Upper lobe of left lung (tissue), 4 donors: ENCODE measurements at regions not wholly inside any gene's neighbourhood (a gene's known extent, or its start where the extent isn't known, plus 50 kb on each side); places are given as distances from the start of the nearest gene placed in this dataset.

Experiments
- CTCF ChIP-seq, 6 experiments: fragments of 450-650 bp in 4 of 6; fragments of 200-600 bp in 2 of 6; sonication (generic) in 2 of 6; IDR thresholded peaks; one replicate each; pipeline ENCODE4 v1.5.1; 2016 to 2019; ENCODE audit warnings: antibody characterized with exemption in 6 of 6
- POLR2A ChIP-seq, 4 donors: fragments of 450-650 bp; IDR thresholded peaks; one replicate each; pipeline ENCODE4 v1.5.1; 2016 to 2017; ENCODE audit warnings: antibody characterized with exemption in 4 of 4, mild to moderate bottlenecking in 2 of 4
- POLR2AphosphoS5 ChIP-seq, 2 donors: sonication (generic); formaldehyde crosslinking; IDR thresholded peaks; one replicate each; pipeline ENCODE4 v1.5.1; 2017; ENCODE audit warnings: antibody characterized with exemption in 2 of 2

- no peak for TF ChIP-seq POLR2AphosphoS5 (IDR thresholded peaks at IDR 0.05)
- no peak for TF ChIP-seq POLR2A (IDR thresholded peaks at IDR 0.05)
- no peak for TF ChIP-seq CTCF (IDR thresholded peaks at IDR 0.05)
Observed at GRCh38 chr15:61500523-61500922, 271.4 kb upstream of the RORA start.
